ENCODE measurements at regions not wholly inside any gene's neighbourhood (a gene's known extent, or its start where the extent isn't known, plus 50 kb on each side); places are given as distances from the start of the nearest gene placed in this dataset.
"Not testable (repeated sequence)": the region's sequence is repeated elsewhere in the genome, so short reads cannot be mapped to it uniquely, and the experiment has no call there.

DNA sequence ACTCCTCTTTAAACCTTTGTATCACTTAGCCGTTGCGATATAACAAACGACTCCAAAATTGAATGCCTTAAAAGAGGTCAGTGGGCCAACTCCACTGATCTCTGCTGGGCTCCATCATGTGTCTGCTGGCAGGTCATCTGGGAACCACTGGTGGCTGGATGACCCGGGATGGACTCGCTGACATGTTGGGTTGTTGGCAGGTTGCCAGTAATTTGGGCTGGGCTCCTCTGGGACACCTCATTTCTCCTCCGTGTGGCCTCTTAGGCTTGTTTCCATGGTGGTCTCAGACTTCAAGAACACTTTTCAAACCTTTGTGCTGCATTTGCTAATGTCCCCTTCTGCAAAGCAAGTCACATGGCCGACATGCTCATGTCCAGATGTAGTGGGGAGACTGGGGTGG is 139.3 kb upstream of the POU3F1 start:
- no peak overlapping the region for H3K27ac ChIP-seq
- no peak overlapping the region for H3K4me3 ChIP-seq
- no peaks in the 10 kb centered on the region for H3K79me2 ChIP-seq (ENCODE audit: low read depth)
- no TSS peak for BruUV-seq (replicated peaks)
- H3K9me3 ChIP-seq (ENCODE audit: insufficient read depth, low read depth), result no peaks in the 10 kb centered on the region
- peaks cover 85% of the 10 kb centered on the region for H3K27me3 ChIP-seq (ENCODE audit: insufficient read depth, low read depth)
- intact Hi-C loops (cut with micrococcal nuclease; ENCODE audit: unreplicated experiment), result no loop called here
- H3K9me2 ChIP-seq (ENCODE audit: insufficient read depth), result no peaks in the 10 kb centered on the region
- no peaks in the 10 kb centered on the region for H3F3A ChIP-seq (ENCODE audit: insufficient read depth, low read depth)
- H3K4me1 ChIP-seq (replicated peaks; ENCODE audit: insufficient read depth), result no peaks in the 10 kb centered on the region
- POLR2A ChIA-PET (ENCODE audit: unreplicated experiment), result no interaction called here
- no peak for DNase-seq
- H3K4me2 ChIP-seq, result no peak overlapping the region
- TF ChIP-seq, protein P1, sequence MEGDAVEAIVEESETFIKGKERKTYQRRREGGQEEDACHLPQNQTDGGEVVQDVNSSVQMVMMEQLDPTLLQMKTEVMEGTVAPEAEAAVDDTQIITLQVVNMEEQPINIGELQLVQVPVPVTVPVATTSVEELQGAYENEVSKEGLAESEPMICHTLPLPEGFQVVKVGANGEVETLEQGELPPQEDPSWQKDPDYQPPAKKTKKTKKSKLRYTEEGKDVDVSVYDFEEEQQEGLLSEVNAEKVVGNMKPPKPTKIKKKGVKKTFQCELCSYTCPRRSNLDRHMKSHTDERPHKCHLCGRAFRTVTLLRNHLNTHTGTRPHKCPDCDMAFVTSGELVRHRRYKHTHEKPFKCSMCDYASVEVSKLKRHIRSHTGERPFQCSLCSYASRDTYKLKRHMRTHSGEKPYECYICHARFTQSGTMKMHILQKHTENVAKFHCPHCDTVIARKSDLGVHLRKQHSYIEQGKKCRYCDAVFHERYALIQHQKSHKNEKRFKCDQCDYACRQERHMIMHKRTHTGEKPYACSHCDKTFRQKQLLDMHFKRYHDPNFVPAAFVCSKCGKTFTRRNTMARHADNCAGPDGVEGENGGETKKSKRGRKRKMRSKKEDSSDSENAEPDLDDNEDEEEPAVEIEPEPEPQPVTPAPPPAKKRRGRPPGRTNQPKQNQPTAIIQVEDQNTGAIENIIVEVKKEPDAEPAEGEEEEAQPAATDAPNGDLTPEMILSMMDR (conservative IDR thresholded peaks at IDR 0.05), result no peak
- no peak for TF ChIP-seq EZH2 (IDR thresholded peaks at IDR 0.05; ENCODE audit: low read depth)
- H4K20me1 ChIP-seq (ENCODE audit: insufficient read depth), result no peaks in the 10 kb centered on the region
- CTCF ChIA-PET, result no interaction called here
- H2AFZ ChIP-seq, result no peak overlapping the region
- H3K36me3 ChIP-seq (ENCODE audit: low read depth), result no peaks in the 10 kb centered on the region

DNA sequence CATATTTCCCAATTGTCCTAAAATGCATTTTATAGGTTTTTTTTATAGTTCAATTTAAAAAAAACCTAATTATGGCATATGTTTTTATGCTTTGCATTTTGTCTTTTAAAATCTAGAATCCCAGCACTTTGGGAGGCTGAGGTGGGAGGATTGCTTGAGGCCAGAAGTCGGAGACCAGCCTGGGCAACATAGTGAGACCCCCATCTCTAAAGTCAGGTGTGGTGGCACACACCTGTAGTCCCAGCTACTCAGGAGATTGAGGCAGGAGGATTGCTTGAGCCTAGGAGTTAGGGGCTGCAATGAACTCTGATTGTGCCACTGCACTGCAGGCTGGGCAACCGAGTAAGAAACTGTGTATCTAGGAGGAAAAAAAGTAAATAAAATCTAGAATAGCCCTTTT is 137.2 kb upstream of the POU3F1 start:
- POLR2A ChIA-PET (ENCODE audit: unreplicated experiment), result no interaction called here
- DNase-seq, result no peak
- Histone ChIP-seq H3K79me2 (ENCODE audit: low read depth) (no peaks in the 10 kb centered on the region), H3K9me2 (ENCODE audit: insufficient read depth) (no peaks in the 10 kb centered on the region), H3K4me1 (replicated peaks; ENCODE audit: insufficient read depth) (no peaks in the 10 kb centered on the region), H2AFZ (no peak overlapping the region), H3K4me3 (no peak overlapping the region), H3K27ac (no peak overlapping the region), H3K4me2 (no peak overlapping the region), H3K9me3 (ENCODE audit: insufficient read depth, low read depth) (no peaks in the 10 kb centered on the region), H3K27me3 (ENCODE audit: insufficient read depth, low read depth) (peaks cover 85% of the 10 kb centered on the region), H4K20me1 (ENCODE audit: insufficient read depth) (no peaks in the 10 kb centered on the region), H3K36me3 (ENCODE audit: low read depth) (no peaks in the 10 kb centered on the region), H3F3A (ENCODE audit: insufficient read depth, low read depth) (no peaks in the 10 kb centered on the region)
- intact Hi-C loops (cut with micrococcal nuclease; ENCODE audit: unreplicated experiment), result no loop called here
- CTCF ChIA-PET, result no interaction called here
- TF ChIP-seq, protein P1 (conservative IDR thresholded peaks at IDR 0.05), result no peak
- TF ChIP-seq EZH2 (IDR thresholded peaks at IDR 0.05; ENCODE audit: low read depth), result no peak
- no TSS peak for BruUV-seq (replicated peaks)

DNA sequence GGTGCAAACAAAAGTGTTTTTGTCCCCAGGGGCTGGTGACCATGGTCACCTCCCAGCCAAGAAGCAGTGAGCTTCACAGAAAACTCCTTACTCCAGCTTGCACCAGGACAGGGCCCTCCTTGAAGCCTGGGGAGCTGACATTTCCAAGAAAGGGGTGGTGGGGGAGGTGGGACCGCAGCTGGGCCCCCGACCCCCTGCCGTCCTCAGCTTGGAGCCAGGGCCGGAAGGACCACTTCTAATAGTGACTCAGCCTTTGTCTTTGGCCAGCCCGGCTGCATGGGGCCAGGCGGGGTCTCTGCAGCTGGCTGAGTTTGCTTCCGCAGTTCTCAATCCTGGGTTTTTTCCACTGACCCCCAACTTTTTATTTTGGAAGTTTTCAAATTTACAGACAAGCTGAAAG is 136.5 kb upstream of the POU3F1 start:
- no peaks in the 10 kb centered on the region for H3K36me3 ChIP-seq (ENCODE audit: low read depth)
- POLR2A ChIA-PET (ENCODE audit: unreplicated experiment), result no interaction called here
- H3K4me2 ChIP-seq, result no peak overlapping the region
- H4K20me1 ChIP-seq (ENCODE audit: insufficient read depth), result no peaks in the 10 kb centered on the region
- H3K9me2 ChIP-seq (ENCODE audit: insufficient read depth), result no peaks in the 10 kb centered on the region
- H2AFZ ChIP-seq, result no peak overlapping the region
- no peak overlapping the region for H3K4me3 ChIP-seq
- no peaks in the 10 kb centered on the region for H3K9me3 ChIP-seq (ENCODE audit: insufficient read depth, low read depth)
- no peaks in the 10 kb centered on the region for H3K4me1 ChIP-seq (replicated peaks; ENCODE audit: insufficient read depth)
- BruUV-seq (replicated peaks), result no TSS peak
- no peaks in the 10 kb centered on the region for H3F3A ChIP-seq (ENCODE audit: insufficient read depth, low read depth)
- peaks cover 85% of the 10 kb centered on the region for H3K27me3 ChIP-seq (ENCODE audit: insufficient read depth, low read depth)
- DNase-seq, result no peak
- H3K79me2 ChIP-seq (ENCODE audit: low read depth), result no peaks in the 10 kb centered on the region
- intact Hi-C loops (cut with micrococcal nuclease; ENCODE audit: unreplicated experiment), result no loop called here
- CTCF ChIA-PET, result no interaction called here
- no peak overlapping the region for H3K27ac ChIP-seq
- TF ChIP-seq, protein P1 (conservative IDR thresholded peaks at IDR 0.05), result no peak
- TF ChIP-seq EZH2 (IDR thresholded peaks at IDR 0.05; ENCODE audit: low read depth), result no peak

DNA sequence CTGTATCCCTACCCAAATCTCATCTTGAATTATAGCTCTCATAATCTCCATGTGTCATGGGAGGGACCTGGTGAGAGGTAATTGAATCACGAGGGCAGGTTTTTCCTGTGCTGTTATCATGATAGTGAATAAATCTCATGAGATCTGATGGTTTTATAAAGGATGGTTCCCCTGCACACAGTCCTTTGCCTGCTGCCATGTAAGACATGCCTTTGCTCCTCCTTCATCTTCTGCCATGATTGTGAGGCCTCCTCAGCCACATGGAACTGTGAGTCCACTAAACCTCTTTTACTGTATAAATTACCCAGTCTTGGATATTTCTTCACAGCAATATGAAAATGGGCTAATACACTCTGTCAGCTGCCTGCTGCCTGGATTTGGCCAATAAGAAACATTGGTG is 133.8 kb upstream of the POU3F1 start:
- POLR2A ChIA-PET (ENCODE audit: unreplicated experiment); H2AFZ ChIP-seq: not testable (repeated sequence)

More for the DNA sequence above, 133.8 kb upstream of the POU3F1 start:
- CTCF ChIA-PET; BruUV-seq (replicated peaks); intact Hi-C loops (cut with micrococcal nuclease; ENCODE audit: unreplicated experiment); H3K9me3 ChIP-seq (ENCODE audit: insufficient read depth, low read depth); H3K36me3 ChIP-seq (ENCODE audit: low read depth); H3K4me1 ChIP-seq (replicated peaks; ENCODE audit: insufficient read depth); H3K79me2 ChIP-seq (ENCODE audit: low read depth); H3F3A ChIP-seq (ENCODE audit: insufficient read depth, low read depth); DNase-seq; H4K20me1 ChIP-seq (ENCODE audit: insufficient read depth); H3K4me2 ChIP-seq; H3K27ac ChIP-seq; H3K9me2 ChIP-seq (ENCODE audit: insufficient read depth); H3K4me3 ChIP-seq: not testable (repeated sequence)
- H3K27me3 ChIP-seq (ENCODE audit: insufficient read depth, low read depth), result peaks cover 70% of the 10 kb centered on the region

All from PC-9 (cell line).